ENCODE measurements at regions not wholly inside any gene's neighbourhood (a gene's known extent, or its start where the extent isn't known, plus 50 kb on each side); places are given as distances from the start of the nearest gene placed in this dataset.
"Not testable (repeated sequence)": the region's sequence is repeated elsewhere in the genome, so short reads cannot be mapped to it uniquely, and the experiment has no call there.

- H3K27me3 Mint-ChIP-seq; H3K9me3 Mint-ChIP-seq; H3K4me3 Mint-ChIP-seq; H3K27ac ChIP-seq (ENCODE audit: insufficient read depth, low read length, poor library complexity, severe bottlenecking); H3K4me3 ChIP-seq (ENCODE audit: low read depth, low read length); H3K36me3 ChIP-seq (ENCODE audit: control insufficient read depth, insufficient read depth, low read length); H3K27me3 ChIP-seq (ENCODE audit: control insufficient read depth, insufficient read depth, low read length); ATAC-seq (ENCODE audit: low read depth in 2 of 2); H3K27ac Mint-ChIP-seq; H3K36me3 Mint-ChIP-seq; H3K4me1 ChIP-seq (ENCODE audit: control insufficient read depth, insufficient read depth, low read length, poor library complexity, severe bottlenecking); DNase-seq; H3K9me3 ChIP-seq (ENCODE audit: control insufficient read depth in 2 of 2, low read length in 2 of 2); H3K4me1 Mint-ChIP-seq: not testable (repeated sequence)
Measured at GRCh38 chr10:124167925-124168324, 74.5 kb upstream of the CHST15 start.

DNA sequence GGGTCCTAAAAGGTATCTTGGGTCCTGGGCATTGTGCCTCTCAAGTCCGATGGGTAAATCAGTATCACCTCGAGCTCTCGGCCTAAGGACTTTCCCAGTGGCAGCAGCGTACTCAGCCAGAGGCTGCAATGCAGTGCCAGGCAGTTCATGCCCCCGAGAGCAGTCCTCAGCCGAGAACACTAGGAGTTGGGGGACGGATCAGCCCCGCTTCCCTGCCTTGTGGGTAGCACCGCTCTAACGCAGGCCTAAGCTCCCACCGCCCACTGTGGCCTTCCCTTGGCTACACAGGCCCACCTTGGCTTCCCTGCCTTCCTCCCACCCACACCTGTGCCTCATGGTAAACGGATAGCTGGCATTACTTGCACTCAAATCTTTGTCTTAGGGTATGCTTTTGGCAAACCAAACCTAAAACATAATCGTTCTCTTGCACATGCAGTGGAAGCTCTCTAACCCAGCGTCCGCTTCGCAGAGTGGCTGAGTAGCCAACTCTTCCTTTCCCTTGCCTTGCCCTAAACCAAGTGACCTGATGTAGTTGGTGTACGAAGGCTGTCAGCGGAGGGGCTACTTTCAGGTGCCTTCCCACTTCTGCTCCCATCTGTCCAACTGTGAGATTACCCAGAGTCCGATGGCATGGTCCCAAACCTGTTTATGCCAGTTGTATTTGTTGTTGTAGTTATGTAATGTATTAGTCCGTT, 73.2 kb upstream of the CHST15 start:
- H3K9me3 ChIP-seq (ENCODE audit: control insufficient read depth in 2 of 2, low read length in 2 of 2) = no peaks in the 10 kb centered on the region
- no peak overlapping the region for H3K4me3 ChIP-seq (ENCODE audit: low read depth, low read length)
- H3K9me3 Mint-ChIP-seq = peaks cover 0 to 3% (median 0%) of the 10 kb centered on the region in 7 donors
- ATAC-seq (ENCODE audit: low read depth in 2 of 2) = no peak
- no peaks in the 10 kb centered on the region for H3K4me1 Mint-ChIP-seq
- no peak overlapping the region for H3K27ac Mint-ChIP-seq
- no peaks in the 10 kb centered on the region for H3K4me1 ChIP-seq (ENCODE audit: control insufficient read depth, insufficient read depth, low read length, poor library complexity, severe bottlenecking)
- no peak overlapping the region for H3K27ac ChIP-seq (ENCODE audit: insufficient read depth, low read length, poor library complexity, severe bottlenecking)
- no peak for DNase-seq
- no peaks in the 10 kb centered on the region for H3K36me3 Mint-ChIP-seq
- H3K36me3 ChIP-seq (ENCODE audit: control insufficient read depth, insufficient read depth, low read length) = no peaks in the 10 kb centered on the region
- H3K4me3 Mint-ChIP-seq = no peak overlapping the region
- no peaks in the 10 kb centered on the region for H3K27me3 ChIP-seq (ENCODE audit: control insufficient read depth, insufficient read depth, low read length)
- peaks cover 4% of the 10 kb centered on the region for H3K27me3 Mint-ChIP-seq

DNA sequence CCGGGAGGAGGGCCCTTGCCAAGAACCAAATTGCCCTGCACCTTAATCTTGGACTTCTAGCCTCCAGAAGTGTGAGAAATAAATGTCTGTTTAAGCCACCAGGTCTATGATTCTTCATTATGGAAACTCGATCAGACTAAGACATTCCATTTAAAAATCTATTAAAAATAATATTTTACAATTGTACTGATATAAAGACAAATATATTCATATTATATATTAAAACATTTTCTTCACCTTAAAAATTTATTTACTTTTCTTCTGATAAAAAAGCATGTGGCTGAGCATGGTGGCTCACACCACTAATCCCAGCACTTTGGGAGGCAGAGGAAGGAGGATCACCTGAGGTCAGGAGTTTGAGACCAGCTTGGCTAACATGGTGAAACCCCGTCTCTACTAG, 72.4 kb upstream of the CHST15 start:
- ATAC-seq (ENCODE audit: low read depth in 2 of 2) (no peak), DNase-seq (no peak)
- H3K36me3 ChIP-seq (ENCODE audit: control insufficient read depth, insufficient read depth, low read length) = no peaks in the 10 kb centered on the region
- Mint-ChIP-seq H3K4me1 (no peaks in the 10 kb centered on the region), H3K36me3 (no peaks in the 10 kb centered on the region), H3K9me3 (peaks cover 0 to 3% (median 0%) of the 10 kb centered on the region in 7 donors), H3K27ac (no peak overlapping the region), H3K27me3 (peaks cover 4% of the 10 kb centered on the region), H3K4me3 (no peak overlapping the region)
- no peaks in the 10 kb centered on the region for H3K9me3 ChIP-seq (ENCODE audit: control insufficient read depth in 2 of 2, low read length in 2 of 2)
- no peaks in the 10 kb centered on the region for H3K4me1 ChIP-seq (ENCODE audit: control insufficient read depth, insufficient read depth, low read length, poor library complexity, severe bottlenecking)
- H3K27me3 ChIP-seq (ENCODE audit: control insufficient read depth, insufficient read depth, low read length) = no peaks in the 10 kb centered on the region
- H3K4me3 ChIP-seq (ENCODE audit: low read depth, low read length) = no peak overlapping the region
- H3K27ac ChIP-seq (ENCODE audit: insufficient read depth, low read length, poor library complexity, severe bottlenecking) = no peak overlapping the region

DNA sequence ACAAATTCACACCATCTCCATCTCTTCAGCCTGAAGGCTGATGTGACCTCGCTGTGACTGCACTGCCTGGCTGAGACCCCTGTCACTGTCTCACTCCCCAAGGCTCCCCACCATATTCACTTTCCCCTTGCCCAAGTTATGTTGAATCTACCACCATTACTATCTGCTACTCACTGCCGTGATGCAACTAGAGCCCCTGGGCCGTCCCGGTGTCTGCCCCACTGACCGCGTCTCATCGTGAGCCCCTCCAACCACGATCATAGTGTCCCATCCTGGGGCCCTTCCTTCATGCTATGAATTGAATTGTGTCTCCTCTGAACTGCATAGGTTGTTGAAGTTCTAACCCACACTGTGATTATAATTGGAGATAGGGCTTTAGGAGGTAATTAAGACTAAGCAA, 71.9 kb upstream of the CHST15 start:
- Mint-ChIP-seq H3K27ac (peak overlapping the region in 1 of 3 donors; percentile 3), H3K36me3 (no peaks in the 10 kb centered on the region), H3K4me1 (no peaks in the 10 kb centered on the region), H3K9me3 (peaks cover 0 to 3% (median 0%) of the 10 kb centered on the region in 7 donors), H3K4me3 (no peak overlapping the region), H3K27me3 (peaks cover 4% of the 10 kb centered on the region)
- H3K27ac ChIP-seq (ENCODE audit: insufficient read depth, low read length, poor library complexity, severe bottlenecking) = no peak overlapping the region
- no peaks in the 10 kb centered on the region for H3K36me3 ChIP-seq (ENCODE audit: control insufficient read depth, insufficient read depth, low read length)
- H3K4me3 ChIP-seq (ENCODE audit: low read depth, low read length) = no peak overlapping the region
- ATAC-seq (ENCODE audit: low read depth in 2 of 2) (no peak), DNase-seq (no peak)
- no peaks in the 10 kb centered on the region for H3K9me3 ChIP-seq (ENCODE audit: control insufficient read depth in 2 of 2, low read length in 2 of 2)
- H3K4me1 ChIP-seq (ENCODE audit: control insufficient read depth, insufficient read depth, low read length, poor library complexity, severe bottlenecking) = no peaks in the 10 kb centered on the region
- H3K27me3 ChIP-seq (ENCODE audit: control insufficient read depth, insufficient read depth, low read length) = no peaks in the 10 kb centered on the region

DNA sequence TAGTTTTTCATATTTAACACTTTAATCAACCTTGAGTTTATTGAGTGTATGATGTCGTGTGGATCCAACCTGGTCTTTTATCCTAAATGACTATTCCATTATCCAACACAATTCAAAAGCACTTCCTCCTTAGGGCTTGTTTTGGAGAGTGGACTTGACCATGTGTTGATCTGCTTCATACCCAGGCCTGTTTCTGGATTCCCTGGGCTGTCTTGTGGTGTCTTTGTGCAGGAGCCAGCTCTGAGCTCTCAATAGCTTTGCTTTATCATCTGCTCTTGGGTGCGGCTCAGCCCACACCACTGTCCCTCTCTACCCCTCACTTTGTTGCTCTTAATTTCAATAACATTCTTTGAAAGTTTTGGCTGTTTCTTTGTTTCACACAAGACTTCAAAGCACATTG, 70.9 kb upstream of the CHST15 start:
- DNase-seq (no peak), ATAC-seq (ENCODE audit: low read depth in 2 of 2) (no peak)
- no peaks in the 10 kb centered on the region for H3K27me3 ChIP-seq (ENCODE audit: control insufficient read depth, insufficient read depth, low read length)
- no peak overlapping the region for H3K27ac Mint-ChIP-seq
- no peaks in the 10 kb centered on the region for H3K36me3 Mint-ChIP-seq
- H3K36me3 ChIP-seq (ENCODE audit: control insufficient read depth, insufficient read depth, low read length) = no peaks in the 10 kb centered on the region
- no peaks in the 10 kb centered on the region for H3K4me1 Mint-ChIP-seq
- no peaks in the 10 kb centered on the region for H3K4me1 ChIP-seq (ENCODE audit: control insufficient read depth, insufficient read depth, low read length, poor library complexity, severe bottlenecking)
- H3K9me3 Mint-ChIP-seq = peaks cover 0 to 3% (median 0%) of the 10 kb centered on the region in 7 donors
- H3K4me3 ChIP-seq (ENCODE audit: low read depth, low read length) = no peak overlapping the region
- no peak overlapping the region for H3K4me3 Mint-ChIP-seq
- H3K27me3 Mint-ChIP-seq = peaks cover 4% of the 10 kb centered on the region
- H3K9me3 ChIP-seq (ENCODE audit: control insufficient read depth in 2 of 2, low read length in 2 of 2) = no peaks in the 10 kb centered on the region
- no peak overlapping the region for H3K27ac ChIP-seq (ENCODE audit: insufficient read depth, low read length, poor library complexity, severe bottlenecking)

DNA sequence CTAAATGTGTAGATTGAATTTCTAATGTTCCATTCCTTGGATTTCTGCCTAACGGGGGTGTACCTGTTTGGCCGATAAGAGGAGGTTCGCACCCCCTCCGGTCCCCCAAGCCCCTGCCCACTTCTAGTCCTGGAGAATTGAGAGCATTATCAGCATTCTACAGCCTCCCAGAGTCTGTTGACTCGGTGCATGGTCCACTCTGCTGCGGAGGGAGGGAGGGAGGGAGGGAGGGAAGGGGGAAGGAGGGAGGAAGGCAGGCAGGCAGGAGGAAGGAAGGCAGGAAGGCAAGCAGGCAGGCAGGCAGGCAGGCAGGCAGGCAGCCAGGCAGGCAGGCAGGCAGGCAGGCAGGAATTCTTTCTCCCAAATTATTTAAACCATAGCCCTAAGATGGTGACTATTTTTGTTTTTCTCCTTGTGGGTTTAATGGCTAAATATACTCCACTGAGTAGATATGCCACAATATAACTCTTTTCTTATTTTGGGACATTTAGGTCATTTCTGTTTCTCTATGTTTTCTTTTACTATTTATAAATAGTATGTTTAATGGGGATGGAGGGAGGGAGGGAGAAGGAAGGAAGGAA, 69.5 kb upstream of the CHST15 start:
- H3K27ac Mint-ChIP-seq = no peak overlapping the region
- no peaks in the 10 kb centered on the region for H3K9me3 ChIP-seq (ENCODE audit: control insufficient read depth in 2 of 2, low read length in 2 of 2)

GRCh38 chr10:124162136-124162535, 68.7 kb upstream of the CHST15 start:
- no peak for ATAC-seq (ENCODE audit: low read depth in 2 of 2)
- Mint-ChIP-seq H3K4me3 (no peak overlapping the region), H3K27me3 (peaks cover 2% of the 10 kb centered on the region), H3K4me1 (no peaks in the 10 kb centered on the region), H3K9me3 (peaks cover 0 to 3% (median 0%) of the 10 kb centered on the region in 7 donors), H3K27ac (no peak overlapping the region), H3K36me3 (no peaks in the 10 kb centered on the region)
- H3K4me1 ChIP-seq (ENCODE audit: control insufficient read depth, insufficient read depth, low read length, poor library complexity, severe bottlenecking) = no peaks in the 10 kb centered on the region
- H3K9me3 ChIP-seq (ENCODE audit: control insufficient read depth in 2 of 2, low read length in 2 of 2) = no peaks in the 10 kb centered on the region
- H3K36me3 ChIP-seq (ENCODE audit: control insufficient read depth, insufficient read depth, low read length) = no peaks in the 10 kb centered on the region
- DNase-seq = no peak
- H3K27me3 ChIP-seq (ENCODE audit: control insufficient read depth, insufficient read depth, low read length) = no peaks in the 10 kb centered on the region
- no peak overlapping the region for H3K4me3 ChIP-seq (ENCODE audit: low read depth, low read length)
- H3K27ac ChIP-seq (ENCODE audit: insufficient read depth, low read length, poor library complexity, severe bottlenecking) = no peak overlapping the region

More for the DNA sequence above, 69.5 kb upstream of the CHST15 start:
- Histone ChIP-seq H3K27ac (ENCODE audit: insufficient read depth, low read length, poor library complexity, severe bottlenecking) (no peak overlapping the region), H3K27me3 (ENCODE audit: control insufficient read depth, insufficient read depth, low read length) (no peaks in the 10 kb centered on the region), H3K4me3 (ENCODE audit: low read depth, low read length) (no peak overlapping the region), H3K4me1 (ENCODE audit: control insufficient read depth, insufficient read depth, low read length, poor library complexity, severe bottlenecking) (no peaks in the 10 kb centered on the region), H3K36me3 (ENCODE audit: control insufficient read depth, insufficient read depth, low read length) (no peaks in the 10 kb centered on the region)
- Mint-ChIP-seq H3K36me3 (no peaks in the 10 kb centered on the region), H3K9me3 (peaks cover 0 to 3% (median 0%) of the 10 kb centered on the region in 7 donors), H3K4me1 (no peaks in the 10 kb centered on the region), H3K27me3 (peaks cover 4% of the 10 kb centered on the region), H3K4me3 (no peak overlapping the region)
- DNase-seq = no peak
- no peak for ATAC-seq (ENCODE audit: low read depth in 2 of 2)

DNA sequence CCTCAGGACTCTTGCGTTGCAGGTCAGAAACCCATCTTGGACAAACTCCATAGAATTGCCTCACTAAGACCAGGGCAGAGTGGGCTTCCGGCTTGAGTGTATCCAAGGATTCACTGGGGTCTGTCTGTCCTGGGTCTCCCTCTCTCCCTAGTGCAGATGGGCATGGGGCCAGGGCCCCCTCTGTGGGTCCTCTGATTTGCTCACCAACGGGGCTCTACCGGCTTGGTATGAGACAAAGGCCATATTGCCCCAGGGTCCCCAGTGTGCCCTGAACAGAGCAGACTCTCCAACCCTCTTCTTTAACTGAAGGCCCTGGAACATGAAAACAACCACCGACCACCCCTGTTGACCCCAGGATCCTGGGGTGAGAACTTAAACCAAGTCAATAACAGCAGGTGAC, 68.2 kb upstream of the CHST15 start:
- Mint-ChIP-seq H3K27me3 (no peaks in the 10 kb centered on the region), H3K4me3 (no peak overlapping the region), H3K36me3 (no peaks in the 10 kb centered on the region), H3K27ac (no peak overlapping the region), H3K4me1 (no peaks in the 10 kb centered on the region), H3K9me3 (peaks cover 0 to 3% (median 0%) of the 10 kb centered on the region in 7 donors)
- Histone ChIP-seq H3K27ac (ENCODE audit: insufficient read depth, low read length, poor library complexity, severe bottlenecking) (no peak overlapping the region), H3K4me3 (ENCODE audit: low read depth, low read length) (no peak overlapping the region), H3K36me3 (ENCODE audit: control insufficient read depth, insufficient read depth, low read length) (no peaks in the 10 kb centered on the region), H3K4me1 (ENCODE audit: control insufficient read depth, insufficient read depth, low read length, poor library complexity, severe bottlenecking) (no peaks in the 10 kb centered on the region), H3K27me3 (ENCODE audit: control insufficient read depth, insufficient read depth, low read length) (no peaks in the 10 kb centered on the region), H3K9me3 (ENCODE audit: control insufficient read depth in 2 of 2, low read length in 2 of 2) (no peaks in the 10 kb centered on the region)
- ATAC-seq (ENCODE audit: low read depth in 2 of 2) (no peak), DNase-seq (no peak)

Measured in CD4-positive, CD25-positive, alpha-beta regulatory T cell (primary cell).